ENCODE measurements at regions not wholly inside any gene's neighbourhood (a gene's known extent, or its start where the extent isn't known, plus 50 kb on each side); places are given as distances from the start of the nearest gene placed in this dataset.

DNA sequence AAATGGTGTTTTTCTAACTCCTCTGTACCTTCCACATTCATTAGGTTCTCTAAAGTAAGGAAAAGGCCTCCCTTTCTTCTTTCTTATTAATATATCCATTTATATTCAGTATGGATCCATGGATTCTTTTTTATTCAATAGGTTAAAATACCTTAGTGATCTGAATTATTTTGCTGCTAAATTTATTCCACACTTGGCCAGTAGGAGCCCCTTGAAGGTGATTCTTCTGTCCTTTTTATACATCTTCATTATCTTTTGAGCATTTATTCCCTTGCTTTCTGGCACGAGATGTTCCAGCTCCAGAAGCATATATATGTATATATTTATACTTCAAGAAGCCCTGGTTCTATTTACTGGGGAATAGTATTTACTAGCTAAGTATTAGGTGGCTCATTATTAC is 311.8 kb upstream of the SGCD start:
- Histone ChIP-seq H4K20me1 (replicated peaks in 1 of 2; ENCODE audit: control insufficient read depth in 1 of 2, insufficient read depth in 2 of 2, low read length in 2 of 2) (no peaks in the 10 kb centered on the region), H3K18ac (ENCODE audit: extremely low read depth, low read length) (no peak overlapping the region), H3K4ac (replicated peaks; ENCODE audit: insufficient read length, low read depth, low read length) (no peak overlapping the region), H4K8ac (ENCODE audit: extremely low read depth, insufficient read depth, low read length) (no peak overlapping the region), H2BK12ac (ENCODE audit: low read depth, low read length) (no peak overlapping the region), H3K27ac (ENCODE audit: low read depth, low read length) (no peak overlapping the region), H2AK5ac (ENCODE audit: low read depth, low read length) (no peak overlapping the region), H4K91ac (replicated peaks; ENCODE audit: insufficient read length, low read length) (no peak overlapping the region), H3K4me3 (ENCODE audit: extremely low read depth in 1 of 4, insufficient read depth in 2 of 4, low read depth in 3 of 4, low read length in 4 of 4) (no peak overlapping the region), H3K23me2 (ENCODE audit: low read depth, low read length) (no peaks in the 10 kb centered on the region), H3K36me3 (ENCODE audit: control insufficient read depth in 2 of 4, insufficient read depth in 4 of 4, low read length in 3 of 4) (no peaks in the 10 kb centered on the region), H3K79me2 (ENCODE audit: control insufficient read depth in 1 of 2, insufficient read depth in 2 of 2, low read length in 2 of 2) (no peaks in the 10 kb centered on the region), H3K14ac (ENCODE audit: insufficient read length) (no peak overlapping the region), H2BK20ac (ENCODE audit: low read length) (no peak overlapping the region), H3K4me2 (ENCODE audit: insufficient read depth in 1 of 2, low read depth in 2 of 2, low read length in 2 of 2) (no peak overlapping the region), H4K5ac (ENCODE audit: insufficient read length, low read depth, low read length) (no peak overlapping the region), H3K9ac (replicated peaks in 1 of 4; ENCODE audit: extremely low read depth in 1 of 4, low read depth in 3 of 4, low read length in 3 of 4) (no peak overlapping the region), H2AFZ (ENCODE audit: low read length) (no peak overlapping the region), H3K79me1 (ENCODE audit: low read depth, low read length) (no peaks in the 10 kb centered on the region), H3K27me3 (replicated peaks in 1 of 4; ENCODE audit: control insufficient read depth in 3 of 4, extremely low read depth in 1 of 4, insufficient read depth in 3 of 4, low read length in 3 of 4) (no peaks in the 10 kb centered on the region), H3K9me3 (ENCODE audit: insufficient read depth in 2 of 2, low read depth in 1 of 2, low read length in 1 of 2) (no peaks in the 10 kb centered on the region), H2BK120ac (replicated peaks; ENCODE audit: low read depth, low read length) (no peak overlapping the region), H2BK5ac (ENCODE audit: low read depth, low read length) (no peak overlapping the region), H3K56ac (replicated peaks; ENCODE audit: insufficient read length, low read depth, low read length) (no peak overlapping the region), H3K4me1 (replicated peaks in 1 of 4; ENCODE audit: control insufficient read depth in 3 of 4, insufficient read depth in 4 of 4, low read length in 3 of 4) (no peaks in the 10 kb centered on the region), H2BK15ac (ENCODE audit: low read length) (no peak overlapping the region), H3K23ac (ENCODE audit: insufficient read length) (no peak overlapping the region)
- CTCF ChIA-PET (ENCODE audit: partially characterized antibody): interaction anchor here (0.6 to 1.4 kb wide), 6 partner anchors 9 to 1987 kb away, joined by 3 to 4 read pairs (median 3); no protein-coding TSS in a partner anchor
- DNase-seq (ENCODE audit: low read depth in 1 of 2, low spot score in 2 of 2) (no peak), FAIRE-seq (no peak)
- TF ChIP-seq, protein P1, sequence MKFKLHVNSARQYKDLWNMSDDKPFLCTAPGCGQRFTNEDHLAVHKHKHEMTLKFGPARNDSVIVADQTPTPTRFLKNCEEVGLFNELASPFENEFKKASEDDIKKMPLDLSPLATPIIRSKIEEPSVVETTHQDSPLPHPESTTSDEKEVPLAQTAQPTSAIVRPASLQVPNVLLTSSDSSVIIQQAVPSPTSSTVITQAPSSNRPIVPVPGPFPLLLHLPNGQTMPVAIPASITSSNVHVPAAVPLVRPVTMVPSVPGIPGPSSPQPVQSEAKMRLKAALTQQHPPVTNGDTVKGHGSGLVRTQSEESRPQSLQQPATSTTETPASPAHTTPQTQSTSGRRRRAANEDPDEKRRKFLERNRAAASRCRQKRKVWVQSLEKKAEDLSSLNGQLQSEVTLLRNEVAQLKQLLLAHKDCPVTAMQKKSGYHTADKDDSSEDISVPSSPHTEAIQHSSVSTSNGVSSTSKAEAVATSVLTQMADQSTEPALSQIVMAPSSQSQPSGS (IDR thresholded peaks at IDR 0.05; ENCODE audit: low read length): no peak
- TF ChIP-seq RAD21 (IDR thresholded peaks at IDR 0.05 in 1 of 2, conservative IDR thresholded peaks at IDR 0.05 in 1 of 2; ENCODE audit: low read depth in 2 of 2, low read length in 2 of 2): no peak
- no peak for TF ChIP-seq SP2 (IDR thresholded peaks at IDR 0.05; ENCODE audit: low read length)
- no peak for TF ChIP-seq KDM1A (IDR thresholded peaks at IDR 0.05; ENCODE audit: borderline replicate concordance, low read length)
- TF ChIP-seq TCF12 (IDR thresholded peaks at IDR 0.05; ENCODE audit: low read depth, low read length): no peak
- TF ChIP-seq HDAC2 (IDR thresholded peaks at IDR 0.05; ENCODE audit: borderline replicate concordance in 1 of 2, low read depth in 2 of 2, low read length in 2 of 2): no peak
- no peak for TF ChIP-seq RXRA (IDR thresholded peaks at IDR 0.05; ENCODE audit: insufficient read depth, low read depth, low read length)
- TF ChIP-seq JUND (IDR thresholded peaks at IDR 0.05; ENCODE audit: low read length): no peak
- TF ChIP-seq SAP30 (IDR thresholded peaks at IDR 0.05; ENCODE audit: insufficient read depth, insufficient replicate concordance, low read length): no peak
- no peak for TF ChIP-seq CBX8 (IDR thresholded peaks at IDR 0.05; ENCODE audit: borderline replicate concordance, low read depth, low read length)
- TF ChIP-seq EZH2 (IDR thresholded peaks at IDR 0.05; ENCODE audit: low read depth, low read length, severe bottlenecking): no peak
- POLR2A ChIA-PET (ENCODE audit: partially characterized antibody): no interaction called here
- WGBS, 2 experiments (ENCODE audit: extremely low coverage in 1 of 2, insufficient coverage in 1 of 2, insufficient read length in 1 of 2, insufficient replicate concordance in 2 of 2, low coverage in 1 of 2, low lambda C conversion rate in 2 of 2, missing lambda C conversion rate in 1 of 2): 79% methylated on average over 1 of the region's 1 CpG; no CpG with 5 or more reads in 1 of the 2 experiments

Data from H1 (cell line).